ENCODE measurements at regions not wholly inside any gene's neighbourhood (a gene's known extent, or its start where the extent isn't known, plus 50 kb on each side); places are given as distances from the start of the nearest gene placed in this dataset.

GRCh38 chr3:176930942-176931341 is 266.3 kb downstream of the TBL1XR1 start:
- POLR2A ChIA-PET = no interaction called here
- H3K4me3 ChIP-seq (ENCODE audit: low read depth, low read length) = no peak overlapping the region
- no peak for TF ChIP-seq CTCF (IDR thresholded peaks at IDR 0.05; ENCODE audit: insufficient read depth, low read length, missing control alignments)
- CTCF ChIA-PET = interaction anchor here (1.0 kb wide), 1 partner anchor 10 kb away, joined by 5 read pairs; no protein-coding TSS in a partner anchor
- DNase-seq (ENCODE audit: low read depth, low spot score) = no peak

GRCh38 chr3:176928582-176928931 is 268.7 kb downstream of the TBL1XR1 start:
- no peak for TF ChIP-seq CTCF (IDR thresholded peaks at IDR 0.05; ENCODE audit: insufficient read depth, low read length, missing control alignments)
- no peak overlapping the region for H3K4me3 ChIP-seq (ENCODE audit: low read depth, low read length)
- ChIA-PET POLR2A (no interaction called here), CTCF (interaction anchor here (0.8 to 1.6 kb wide), 3 partner anchors 10 to 1456 kb away, joined by 3 to 13 read pairs (median 3); no protein-coding TSS in a partner anchor)
- no peak for DNase-seq (ENCODE audit: low read depth, low spot score)

GRCh38 chr3:176927706-176928581 is 269.3 kb downstream of the TBL1XR1 start:
- POLR2A ChIA-PET = no interaction called here
- TF ChIP-seq CTCF (IDR thresholded peaks at IDR 0.05; ENCODE audit: insufficient read depth, low read length, missing control alignments) = no peak
- CTCF ChIA-PET = interaction anchor here (0.8 to 1.2 kb wide), 3 partner anchors 10 to 1457 kb away, joined by 3 to 6 read pairs (median 3); no protein-coding TSS in a partner anchor
- no peak for DNase-seq (ENCODE audit: low read depth, low spot score)
- no peak overlapping the region for H3K4me3 ChIP-seq (ENCODE audit: low read depth, low read length)

- TF ChIP-seq CTCF (IDR thresholded peaks at IDR 0.05; ENCODE audit: insufficient read depth, low read length, missing control alignments) = no peak
- DNase-seq (ENCODE audit: low read depth, low spot score) = no peak
- H3K4me3 ChIP-seq (ENCODE audit: low read depth, low read length) = no peak overlapping the region
- POLR2A ChIA-PET = no interaction called here
- CTCF ChIA-PET = interaction anchor here (1.2 kb wide), 1 partner anchor 10 kb away, joined by 6 read pairs; no protein-coding TSS in a partner anchor
Measured at GRCh38 chr3:176927280-176927679, 270.0 kb downstream of the TBL1XR1 start.

GRCh38 chr3:176926688-176927087 is 270.6 kb downstream of the TBL1XR1 start:
- ChIA-PET POLR2A (no interaction called here), CTCF (interaction anchor here (1.1 to 1.2 kb wide), 2 partner anchors 11 to 12 kb away, joined by 4 to 6 read pairs; no protein-coding TSS in a partner anchor)
- no peak for TF ChIP-seq CTCF (IDR thresholded peaks at IDR 0.05; ENCODE audit: insufficient read depth, low read length, missing control alignments)
- DNase-seq (ENCODE audit: low read depth, low spot score) = no peak
- H3K4me3 ChIP-seq (ENCODE audit: low read depth, low read length) = no peak overlapping the region

GRCh38 chr3:176926034-176926433 is 271.2 kb downstream of the TBL1XR1 start:
- DNase-seq (ENCODE audit: low read depth, low spot score) = no peak
- H3K4me3 ChIP-seq (ENCODE audit: low read depth, low read length) = no peak overlapping the region
- no peak for TF ChIP-seq CTCF (IDR thresholded peaks at IDR 0.05; ENCODE audit: insufficient read depth, low read length, missing control alignments)
- ChIA-PET CTCF (interaction anchor here (1.1 kb wide), 1 partner anchor 13 kb away, joined by 4 read pairs; no protein-coding TSS in a partner anchor), POLR2A (no interaction called here)

All from AG04449 (cell line).